Endothelial cell (in vitro differentiated cells): ENCODE measurements at regions not wholly inside any gene's neighbourhood (a gene's known extent, or its start where the extent isn't known, plus 50 kb on each side); places are given as distances from the start of the nearest gene placed in this dataset.

Experiments used
- DNase-seq: peaks from one replicate; pipeline ENCODE4 v3.0.0; 2021; ENCODE audit warnings: low spot score
- H3K27ac Mint-ChIP-seq: one replicate; pipeline ENCODE4 v1.8.0; 2021; ENCODE audit warnings: mixed read lengths, inconsistent platforms; ENCODE audit not compliant: unreplicated experiment
- H3K27me3 Mint-ChIP-seq: one replicate; pipeline ENCODE4 v1.8.0; 2021; ENCODE audit warnings: mild to moderate bottlenecking, moderate library complexity, mixed read lengths, inconsistent platforms; ENCODE audit not compliant: unreplicated experiment
- H3K36me3 Mint-ChIP-seq: one replicate; pipeline ENCODE4 v1.8.0; 2021; ENCODE audit warnings: mild to moderate bottlenecking, low read depth, mixed read lengths, inconsistent platforms; ENCODE audit not compliant: unreplicated experiment
- H3K4me1 Mint-ChIP-seq: one replicate; pipeline ENCODE4 v1.8.0; 2021; ENCODE audit warnings: mild to moderate bottlenecking, mixed read lengths, inconsistent platforms; ENCODE audit not compliant: unreplicated experiment
- H3K4me3 Mint-ChIP-seq: one replicate; pipeline ENCODE4 v1.8.0; 2021; ENCODE audit warnings: mild to moderate bottlenecking, mixed read lengths, inconsistent platforms; ENCODE audit not compliant: unreplicated experiment
- H3K9me3 Mint-ChIP-seq: one replicate; pipeline ENCODE4 v1.8.0; 2021; ENCODE audit warnings: mixed read lengths, inconsistent platforms; ENCODE audit not compliant: unreplicated experiment
- CTCF ChIP-seq: fragments of 200-600 bp; sonication (generic); IDR thresholded peaks from one replicate; pipeline ENCODE4 v1.5.0; 2021; ENCODE audit warnings: antibody characterized with exemption; ENCODE audit not compliant: unreplicated experiment

- Mint-ChIP-seq H3K27ac (no peak overlapping the region), H3K9me3 (no peaks in the 10 kb centered on the region), H3K36me3 (no peaks in the 10 kb centered on the region), H3K4me3 (no peak overlapping the region), H3K27me3 (no peaks in the 10 kb centered on the region), H3K4me1 (no peaks in the 10 kb centered on the region)
- DNase-seq = no peak
- TF ChIP-seq CTCF = no peak
These were observed 100.8 kb upstream of the MAGEB18 start for GRCh38 chrX:26037367-26037766.

- TF ChIP-seq CTCF = no peak
- Mint-ChIP-seq H3K36me3 (no peaks in the 10 kb centered on the region), H3K9me3 (no peaks in the 10 kb centered on the region), H3K4me1 (no peaks in the 10 kb centered on the region), H3K4me3 (no peak overlapping the region), H3K27me3 (peaks cover 1% of the 10 kb centered on the region), H3K27ac (no peak overlapping the region)
- DNase-seq = no peak
These were observed 88.0 kb upstream of the MAGEB18 start for GRCh38 chrX:26050099-26050498.

GRCh38 chrX:26070882-26071281 is 67.3 kb upstream of the MAGEB18 start:
- Mint-ChIP-seq H3K9me3 (no peaks in the 10 kb centered on the region), H3K4me3 (no peak overlapping the region), H3K4me1 (no peaks in the 10 kb centered on the region), H3K27me3 (no peaks in the 10 kb centered on the region), H3K36me3 (no peaks in the 10 kb centered on the region), H3K27ac (no peak overlapping the region)
- DNase-seq = no peak
- TF ChIP-seq CTCF = no peak

GRCh38 chrX:26071618-26072017 is 66.5 kb upstream of the MAGEB18 start:
- no peak for TF ChIP-seq CTCF
- Mint-ChIP-seq H3K4me3 (no peak overlapping the region), H3K4me1 (no peaks in the 10 kb centered on the region)

GRCh38 chrX:26083093-26083492 is 55.0 kb upstream of the MAGEB18 start:
- no peaks in the 10 kb centered on the region for H3K4me1 Mint-ChIP-seq
- H3K27ac Mint-ChIP-seq = no peak overlapping the region
- no peak overlapping the region for H3K4me3 Mint-ChIP-seq
- no peak for DNase-seq
- H3K27me3 Mint-ChIP-seq = no peaks in the 10 kb centered on the region
- TF ChIP-seq CTCF = no peak
- no peaks in the 10 kb centered on the region for H3K9me3 Mint-ChIP-seq
- H3K36me3 Mint-ChIP-seq = no peaks in the 10 kb centered on the region

More at GRCh38 chrX:26071618-26072017, 66.5 kb upstream of the MAGEB18 start:
- no peaks in the 10 kb centered on the region for H3K27me3 Mint-ChIP-seq
- no peak overlapping the region for H3K27ac Mint-ChIP-seq
- DNase-seq = no peak
- no peaks in the 10 kb centered on the region for H3K36me3 Mint-ChIP-seq
- no peaks in the 10 kb centered on the region for H3K9me3 Mint-ChIP-seq
